ENCODE measurements at regions not wholly inside any gene's neighbourhood (a gene's known extent, or its start where the extent isn't known, plus 50 kb on each side); places are given as distances from the start of the nearest gene placed in this dataset.

GRCh38 chr13:105340061-105340606, 1195.3 kb downstream of the EFNB2 start:
- Histone ChIP-seq H2AFZ (ENCODE audit: low read length) (no peak overlapping the region), H3K18ac (ENCODE audit: extremely low read depth, low read length) (no peak overlapping the region), H2BK5ac (ENCODE audit: low read depth, low read length) (no peak overlapping the region), H3K27ac (ENCODE audit: low read depth, low read length) (no peak overlapping the region), H4K91ac (replicated peaks; ENCODE audit: insufficient read length, low read length) (no peak overlapping the region), H3K4me3 (ENCODE audit: extremely low read depth in 1 of 4, insufficient read depth in 2 of 4, low read depth in 3 of 4, low read length in 4 of 4) (no peak overlapping the region), H3K23ac (ENCODE audit: insufficient read length) (no peak overlapping the region), H3K4me2 (ENCODE audit: insufficient read depth in 1 of 2, low read depth in 2 of 2, low read length in 2 of 2) (no peak overlapping the region), H2BK20ac (ENCODE audit: low read length) (no peak overlapping the region), H4K5ac (ENCODE audit: insufficient read length, low read depth, low read length) (no peak overlapping the region), H4K8ac (ENCODE audit: extremely low read depth, insufficient read depth, low read length) (no peak overlapping the region), H3K9me3 (ENCODE audit: insufficient read depth in 2 of 2, low read depth in 1 of 2, low read length in 1 of 2) (no peaks in the 10 kb centered on the region), H4K20me1 (replicated peaks in 1 of 2; ENCODE audit: control insufficient read depth in 1 of 2, insufficient read depth in 2 of 2, low read length in 2 of 2) (no peaks in the 10 kb centered on the region), H2AK5ac (ENCODE audit: low read depth, low read length) (no peak overlapping the region), H3K56ac (replicated peaks; ENCODE audit: insufficient read length, low read depth, low read length) (no peak overlapping the region), H2BK120ac (replicated peaks; ENCODE audit: low read depth, low read length) (no peak overlapping the region), H2BK15ac (ENCODE audit: low read length) (no peak overlapping the region), H3K79me2 (ENCODE audit: control insufficient read depth in 1 of 2, insufficient read depth in 2 of 2, low read length in 2 of 2) (no peaks in the 10 kb centered on the region), H2BK12ac (ENCODE audit: low read depth, low read length) (no peak overlapping the region), H3K14ac (ENCODE audit: insufficient read length) (no peak overlapping the region), H3K79me1 (ENCODE audit: low read depth, low read length) (no peaks in the 10 kb centered on the region), H3K4me1 (replicated peaks in 1 of 4; ENCODE audit: control insufficient read depth in 3 of 4, insufficient read depth in 4 of 4, low read length in 3 of 4) (peaks cover 0 to 4% (median 2%) of the 10 kb centered on the region in 4 experiments; a peak in 1 of 7 replicates), H3K23me2 (ENCODE audit: low read depth, low read length) (no peaks in the 10 kb centered on the region), H3K4ac (replicated peaks; ENCODE audit: insufficient read length, low read depth, low read length) (no peak overlapping the region), H3K27me3 (replicated peaks in 1 of 4; ENCODE audit: control insufficient read depth in 3 of 4, extremely low read depth in 1 of 4, insufficient read depth in 3 of 4, low read length in 3 of 4) (peaks cover 0 to 1% (median 0%) of the 10 kb centered on the region in 4 experiments; a peak in 1 of 7 replicates), H3K9ac (replicated peaks in 1 of 4; ENCODE audit: extremely low read depth in 1 of 4, low read depth in 3 of 4, low read length in 3 of 4) (no peak overlapping the region), H3K36me3 (ENCODE audit: control insufficient read depth in 2 of 4, insufficient read depth in 4 of 4, low read length in 3 of 4) (no peaks in the 10 kb centered on the region)
- FAIRE-seq (no peak), DNase-seq (ENCODE audit: low read depth in 1 of 2, low spot score in 2 of 2) (no peak)
- ChIA-PET POLR2A (ENCODE audit: partially characterized antibody) (no interaction called here), CTCF (ENCODE audit: partially characterized antibody) (interaction anchor here (1.2 kb wide), 1 partner anchor 10 kb away, joined by 4 read pairs; no protein-coding TSS in a partner anchor)
- 87% methylated on average over 3 of the region's 3 CpGs; no CpG with 5 or more reads in 1 of the 2 experiments for WGBS, 2 experiments (ENCODE audit: extremely low coverage in 1 of 2, insufficient coverage in 1 of 2, insufficient read length in 1 of 2, insufficient replicate concordance in 2 of 2, low coverage in 1 of 2, low lambda C conversion rate in 2 of 2, missing lambda C conversion rate in 1 of 2)
- no peak for TF ChIP-seq CEBPB (IDR thresholded peaks at IDR 0.05; ENCODE audit: low read depth, low read length)
- TF ChIP-seq KDM5A (IDR thresholded peaks at IDR 0.05; ENCODE audit: low read length): no peak
- no peak for TF ChIP-seq BRCA1 (IDR thresholded peaks at IDR 0.05; ENCODE audit: low read depth, low read length)
- TF ChIP-seq CTCF (IDR thresholded peaks at IDR 0.05; ENCODE audit: control extremely low read depth in 1 of 3, insufficient read depth in 1 of 3, low read depth in 1 of 3, low read length in 3 of 3): no peak
- TF ChIP-seq RNF2 (IDR thresholded peaks at IDR 0.05; ENCODE audit: borderline replicate concordance, low read depth, low read length, missing control alignments, poor library complexity, severe bottlenecking): no peak
- TF ChIP-seq CHD2 (IDR thresholded peaks at IDR 0.05; ENCODE audit: low read length): no peak
- TF ChIP-seq HDAC6 (IDR thresholded peaks at IDR 0.05; ENCODE audit: low read depth, low read length): no peak
- no peak for TF ChIP-seq SUZ12 (IDR thresholded peaks at IDR 0.05; ENCODE audit: low read length)
- TF ChIP-seq TBP (IDR thresholded peaks at IDR 0.05; ENCODE audit: low read depth, low read length): no peak
- TF ChIP-seq TAF1 (IDR thresholded peaks at IDR 0.05; ENCODE audit: low read depth, low read length): no peak
- TF ChIP-seq CHD1 (IDR thresholded peaks at IDR 0.05; ENCODE audit: low read depth, low read length): no peak
- no peak for TF ChIP-seq SIX5 (IDR thresholded peaks at IDR 0.05; ENCODE audit: low read depth, low read length)
